MV-4-11 (cell line): ENCODE measurements at regions not wholly inside any gene's neighbourhood (a gene's known extent, or its start where the extent isn't known, plus 50 kb on each side); places are given as distances from the start of the nearest gene placed in this dataset.

Source experiments
- DNase-seq: peaks from one replicate; lab custom pipeline; 2025; lab: John Stamatoyannopoulos, UW

- no peak for DNase-seq
Measured at GRCh38 chr18:34075963-34076860, 148.5 kb downstream of the NOL4 start.

GRCh38 chr18:34061226-34061625, 163.5 kb downstream of the NOL4 start:
- no peak for DNase-seq

GRCh38 chr18:34055227-34055626, 169.5 kb downstream of the NOL4 start:
- DNase-seq = no peak

GRCh38 chr18:34050661-34051060, 174.1 kb downstream of the NOL4 start:
- DNase-seq = no peak

GRCh38 chr18:34049511-34049910, 175.2 kb downstream of the NOL4 start:
- DNase-seq = no peak

GRCh38 chr18:34048423-34048822, 176.3 kb downstream of the NOL4 start:
- DNase-seq = no peak

GRCh38 chr18:34042423-34043146, 182.1 kb downstream of the NOL4 start:
- DNase-seq = no peak

GRCh38 chr18:34039611-34040010, 185.1 kb downstream of the NOL4 start:
- DNase-seq = no peak

- no peak for DNase-seq
Measured at GRCh38 chr18:34039201-34039600, 185.5 kb downstream of the NOL4 start.

- no peak for DNase-seq
Measured at GRCh38 chr18:34038086-34038485, 186.6 kb downstream of the NOL4 start.

- peak; percentile 83 for DNase-seq
Measured at GRCh38 chr18:34033968-34034367, 190.7 kb downstream of the NOL4 start.

GRCh38 chr18:34031810-34032209, 192.9 kb downstream of the NOL4 start:
- no peak for DNase-seq

GRCh38 chr18:34028324-34028723, 196.4 kb downstream of the NOL4 start:
- DNase-seq = no peak

- no peak for DNase-seq
Measured at GRCh38 chr18:34025191-34025801, 199.4 kb downstream of the NOL4 start.

GRCh38 chr18:34023471-34023870, 201.2 kb downstream of the NOL4 start:
- no peak for DNase-seq

- DNase-seq = no peak
Measured at GRCh38 chr18:34018336-34018735, 206.4 kb downstream of the NOL4 start.

GRCh38 chr18:34003687-34004086, 221.0 kb downstream of the NOL4 start:
- DNase-seq = no peak

- no peak for DNase-seq
Measured at GRCh38 chr18:34002130-34002529, 222.6 kb downstream of the NOL4 start.

- DNase-seq = no peak
Measured at GRCh38 chr18:34001376-34001775, 223.3 kb downstream of the NOL4 start.

- DNase-seq = no peak
Measured at GRCh38 chr18:33987206-33987605, 237.5 kb downstream of the NOL4 start.

- no peak for DNase-seq
Measured at GRCh38 chr18:33983126-33983525, 241.6 kb downstream of the NOL4 start.

- no peak for DNase-seq
Measured at GRCh38 chr18:33960417-33960816, 264.3 kb downstream of the NOL4 start.

- no peak for DNase-seq
Measured at GRCh38 chr18:33959609-33960008, 265.1 kb downstream of the NOL4 start.
